ENCODE measurements at regions not wholly inside any gene's neighbourhood (a gene's known extent, or its start where the extent isn't known, plus 50 kb on each side); places are given as distances from the start of the nearest gene placed in this dataset.

DNA sequence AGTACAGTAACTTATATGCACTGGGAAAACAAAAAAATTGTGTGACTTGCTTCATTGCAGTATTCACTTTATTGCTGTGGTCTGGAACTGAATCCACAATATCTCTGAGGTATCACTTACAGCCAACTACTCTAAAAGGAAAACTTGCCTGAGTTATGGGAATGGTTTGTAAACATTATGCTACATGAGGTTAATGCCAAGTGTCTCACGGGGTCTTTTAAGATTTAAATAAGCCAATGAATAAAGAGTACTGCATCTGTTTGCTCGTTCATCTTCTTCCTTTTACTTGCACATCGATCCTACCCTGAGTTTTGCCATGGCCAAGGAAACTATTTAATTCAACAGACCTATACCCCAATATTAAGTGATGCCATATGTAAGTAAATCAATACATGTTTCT, 72.0 kb upstream of the API5 start:
- Mint-ChIP-seq H3K36me3 (ENCODE audit: low read depth) (no peaks in the 10 kb centered on the region), H3K4me1 (no peaks in the 10 kb centered on the region), H3K4me3 (no peak overlapping the region), H3K27me3 (ENCODE audit: insufficient read depth) (no peaks in the 10 kb centered on the region), H3K9me3 (peaks cover 11% of the 10 kb centered on the region), H3K27ac (no peak overlapping the region)
- H3K4me1 ChIP-seq (ENCODE audit: control insufficient read depth, insufficient read depth, low read length) = no peaks in the 10 kb centered on the region
- no peak overlapping the region for H3K27ac ChIP-seq (ENCODE audit: low read depth, low read length)
- H3K4me3 ChIP-seq (ENCODE audit: low read length) = no peak overlapping the region
- no peak for DNase-seq
- TF ChIP-seq, protein P1, sequence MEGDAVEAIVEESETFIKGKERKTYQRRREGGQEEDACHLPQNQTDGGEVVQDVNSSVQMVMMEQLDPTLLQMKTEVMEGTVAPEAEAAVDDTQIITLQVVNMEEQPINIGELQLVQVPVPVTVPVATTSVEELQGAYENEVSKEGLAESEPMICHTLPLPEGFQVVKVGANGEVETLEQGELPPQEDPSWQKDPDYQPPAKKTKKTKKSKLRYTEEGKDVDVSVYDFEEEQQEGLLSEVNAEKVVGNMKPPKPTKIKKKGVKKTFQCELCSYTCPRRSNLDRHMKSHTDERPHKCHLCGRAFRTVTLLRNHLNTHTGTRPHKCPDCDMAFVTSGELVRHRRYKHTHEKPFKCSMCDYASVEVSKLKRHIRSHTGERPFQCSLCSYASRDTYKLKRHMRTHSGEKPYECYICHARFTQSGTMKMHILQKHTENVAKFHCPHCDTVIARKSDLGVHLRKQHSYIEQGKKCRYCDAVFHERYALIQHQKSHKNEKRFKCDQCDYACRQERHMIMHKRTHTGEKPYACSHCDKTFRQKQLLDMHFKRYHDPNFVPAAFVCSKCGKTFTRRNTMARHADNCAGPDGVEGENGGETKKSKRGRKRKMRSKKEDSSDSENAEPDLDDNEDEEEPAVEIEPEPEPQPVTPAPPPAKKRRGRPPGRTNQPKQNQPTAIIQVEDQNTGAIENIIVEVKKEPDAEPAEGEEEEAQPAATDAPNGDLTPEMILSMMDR (conservative IDR thresholded peaks at IDR 0.05) = no peak
- WGBS, 2 experiments (ENCODE audit: insufficient coverage in 1 of 2, insufficient read length in 1 of 2) = 84% methylated on average over 3 of the region's 3 CpGs; no CpG with 5 or more reads in 1 of the 2 experiments
- H3K9ac ChIP-seq (ENCODE audit: extremely low read depth, low read length, poor library complexity, severe bottlenecking) = no peak overlapping the region
- H3K27me3 ChIP-seq (ENCODE audit: control insufficient read depth, insufficient read depth, low read length, poor library complexity, severe bottlenecking) = no peaks in the 10 kb centered on the region
- no peaks in the 10 kb centered on the region for H3K9me3 ChIP-seq (ENCODE audit: control insufficient read depth, low read length)
- H3K36me3 ChIP-seq (ENCODE audit: control insufficient read depth, insufficient read depth, low read length) = no peaks in the 10 kb centered on the region

GRCh38 chr11:43242401-43242800, 69.4 kb upstream of the API5 start:
- Mint-ChIP-seq H3K27ac (no peak overlapping the region), H3K9me3 (peaks cover 6% of the 10 kb centered on the region), H3K4me3 (no peak overlapping the region), H3K36me3 (ENCODE audit: low read depth) (no peaks in the 10 kb centered on the region), H3K27me3 (ENCODE audit: insufficient read depth) (no peaks in the 10 kb centered on the region), H3K4me1 (no peaks in the 10 kb centered on the region)
- no peaks in the 10 kb centered on the region for H3K36me3 ChIP-seq (ENCODE audit: control insufficient read depth, insufficient read depth, low read length)
- no peak overlapping the region for H3K9ac ChIP-seq (ENCODE audit: extremely low read depth, low read length, poor library complexity, severe bottlenecking)
- 67 to 94% methylated on average over 1 of the region's 1 CpG for WGBS, 2 experiments (ENCODE audit: insufficient coverage in 1 of 2, insufficient read length in 1 of 2)
- no peaks in the 10 kb centered on the region for H3K27me3 ChIP-seq (ENCODE audit: control insufficient read depth, insufficient read depth, low read length, poor library complexity, severe bottlenecking)
- H3K9me3 ChIP-seq (ENCODE audit: control insufficient read depth, low read length) = no peaks in the 10 kb centered on the region
- no peak overlapping the region for H3K4me3 ChIP-seq (ENCODE audit: low read length)
- no peaks in the 10 kb centered on the region for H3K4me1 ChIP-seq (ENCODE audit: control insufficient read depth, insufficient read depth, low read length)
- TF ChIP-seq, protein P1 (conservative IDR thresholded peaks at IDR 0.05) = no peak
- DNase-seq = no peak
- H3K27ac ChIP-seq (ENCODE audit: low read depth, low read length) = no peak overlapping the region

- Histone ChIP-seq H3K27me3 (ENCODE audit: control insufficient read depth, insufficient read depth, low read length, poor library complexity, severe bottlenecking) (no peaks in the 10 kb centered on the region), H3K9ac (ENCODE audit: extremely low read depth, low read length, poor library complexity, severe bottlenecking) (no peak overlapping the region), H3K9me3 (ENCODE audit: control insufficient read depth, low read length) (no peaks in the 10 kb centered on the region), H3K36me3 (ENCODE audit: control insufficient read depth, insufficient read depth, low read length) (no peaks in the 10 kb centered on the region), H3K27ac (ENCODE audit: low read depth, low read length) (no peak overlapping the region), H3K4me3 (ENCODE audit: low read length) (no peak overlapping the region), H3K4me1 (ENCODE audit: control insufficient read depth, insufficient read depth, low read length) (no peaks in the 10 kb centered on the region)
- H3K9me3 Mint-ChIP-seq = peaks cover 6% of the 10 kb centered on the region
- H3K4me1 Mint-ChIP-seq = no peaks in the 10 kb centered on the region
- H3K27ac Mint-ChIP-seq = no peak overlapping the region
- H3K36me3 Mint-ChIP-seq (ENCODE audit: low read depth) = no peaks in the 10 kb centered on the region
- TF ChIP-seq, protein P1 (conservative IDR thresholded peaks at IDR 0.05) = no peak
- H3K4me3 Mint-ChIP-seq = no peak overlapping the region
- WGBS, 2 experiments (ENCODE audit: insufficient coverage in 1 of 2, insufficient read length in 1 of 2) = 74 to 75% methylated on average over 2 to 3 of the region's 3 CpGs
- no peak for DNase-seq
- H3K27me3 Mint-ChIP-seq (ENCODE audit: insufficient read depth) = no peaks in the 10 kb centered on the region
Observed at GRCh38 chr11:43243927-43244326, 67.9 kb upstream of the API5 start.
